ENCODE measurements at regions not wholly inside any gene's neighbourhood (a gene's known extent, or its start where the extent isn't known, plus 50 kb on each side); places are given as distances from the start of the nearest gene placed in this dataset.

DNA sequence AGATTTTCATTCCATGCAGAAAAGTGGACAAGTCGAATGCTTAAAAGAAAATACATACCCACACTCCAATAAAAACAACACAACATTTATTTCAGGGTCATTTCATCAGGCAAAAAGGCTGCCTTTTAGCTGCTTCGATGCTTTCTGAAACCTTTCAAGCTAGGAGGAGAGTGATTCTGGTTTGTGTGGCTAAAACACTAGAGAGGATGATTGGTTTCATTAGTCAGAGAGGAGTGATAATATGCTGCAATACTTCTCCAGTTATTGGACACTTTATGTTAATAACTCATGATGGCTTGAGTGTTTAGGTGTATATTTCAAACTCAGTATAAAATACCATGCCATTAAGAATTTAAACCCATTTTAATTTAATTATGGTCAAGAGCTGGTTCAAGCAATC lies 614.0 kb downstream of the SLC4A3 start:
- DNase-seq, result no peak

DNA sequence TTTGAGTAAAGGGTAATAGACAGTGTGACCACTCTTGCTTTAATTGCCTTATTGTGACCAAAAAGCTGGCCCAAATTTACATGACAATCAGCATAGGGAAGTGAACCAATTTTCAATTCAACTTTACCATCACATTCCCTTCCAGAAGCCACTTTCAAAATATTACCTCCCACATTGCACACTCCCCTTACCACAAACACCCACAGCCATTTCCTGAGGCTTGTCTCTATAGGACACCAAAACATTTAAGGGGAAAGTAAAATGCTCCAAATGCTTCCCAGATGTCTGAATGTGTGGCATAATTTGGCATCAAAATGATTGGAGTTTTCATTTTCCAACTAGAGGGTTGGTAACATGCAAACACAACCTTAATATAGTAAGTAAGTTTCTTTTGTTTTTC lies 616.1 kb downstream of the SLC4A3 start:
- no peak for DNase-seq

DNA sequence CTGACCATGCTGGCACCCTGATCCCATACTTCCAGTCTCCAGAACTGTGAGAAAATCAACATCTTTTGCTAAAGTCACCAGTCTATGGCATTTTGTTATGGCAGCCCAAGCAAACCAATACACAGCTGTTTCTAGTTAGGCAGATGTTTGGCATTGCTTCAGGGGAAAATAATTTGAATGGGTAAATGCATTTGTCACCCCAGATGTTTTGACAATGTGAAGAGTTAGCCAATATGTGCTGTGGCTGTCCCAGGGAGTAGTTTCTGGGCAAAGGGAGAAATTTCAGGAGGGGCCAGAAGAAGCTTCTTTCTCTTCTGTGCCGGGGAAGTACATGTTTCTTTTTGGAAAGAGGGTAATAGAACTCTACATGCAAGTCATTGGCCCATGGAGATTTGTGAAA lies 619.0 kb downstream of the SLC4A3 start:
- no peak for DNase-seq

DNA sequence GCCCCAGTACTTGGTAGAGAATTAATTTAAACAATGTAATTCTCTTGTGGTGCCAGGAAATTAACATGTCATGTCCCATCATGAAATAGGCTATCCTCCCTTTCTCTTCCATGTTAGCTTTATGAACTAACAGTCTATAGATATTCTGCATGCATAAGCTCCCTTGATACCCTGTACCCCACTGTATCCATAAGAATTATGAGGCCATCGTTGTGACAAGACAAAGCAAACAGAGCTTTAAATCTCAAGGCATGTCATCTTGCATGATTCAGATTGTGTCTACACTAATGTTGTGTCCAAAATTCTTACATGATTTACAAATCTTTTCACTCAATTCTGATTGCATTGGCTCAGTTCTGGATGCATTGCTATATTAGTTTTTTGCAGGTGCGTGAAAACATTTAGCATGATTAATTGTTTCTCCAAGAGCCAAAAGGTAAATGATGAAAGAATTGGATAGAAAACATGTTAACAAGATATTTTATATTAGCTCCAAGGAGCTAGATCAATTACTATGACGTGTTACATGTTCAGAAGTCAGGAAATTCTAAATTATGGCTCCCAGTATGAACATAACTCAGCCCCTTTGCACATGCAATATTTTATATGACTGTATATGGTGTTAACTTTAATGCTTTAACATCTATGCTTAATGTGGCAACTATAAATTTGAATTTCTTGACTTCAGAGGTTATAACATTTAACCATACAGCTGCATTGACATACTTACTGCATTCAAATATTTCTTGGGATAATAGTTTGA lies 620.3 kb downstream of the SLC4A3 start:
- DNase-seq, result no peak

DNA sequence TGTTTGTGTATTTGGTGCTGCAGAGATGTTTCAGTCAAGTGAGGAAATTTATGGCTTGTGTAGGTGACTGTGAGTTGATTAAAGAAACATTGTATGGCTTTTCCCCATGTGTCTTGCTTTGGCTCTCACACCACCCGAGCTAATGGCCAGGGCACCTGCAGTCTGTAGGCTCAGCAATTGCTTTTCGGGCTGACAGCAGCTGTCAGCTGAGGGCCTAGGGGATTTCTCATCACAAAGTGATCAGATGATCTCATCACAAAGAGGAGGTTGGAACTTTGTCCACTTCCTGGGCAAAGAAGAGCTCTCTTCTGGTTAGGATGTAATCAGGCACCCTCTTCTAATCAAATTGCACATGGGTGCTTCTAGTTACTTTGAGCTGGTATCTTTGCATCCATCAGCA lies 632.2 kb downstream of the SLC4A3 start:
- no peak for DNase-seq

DNA sequence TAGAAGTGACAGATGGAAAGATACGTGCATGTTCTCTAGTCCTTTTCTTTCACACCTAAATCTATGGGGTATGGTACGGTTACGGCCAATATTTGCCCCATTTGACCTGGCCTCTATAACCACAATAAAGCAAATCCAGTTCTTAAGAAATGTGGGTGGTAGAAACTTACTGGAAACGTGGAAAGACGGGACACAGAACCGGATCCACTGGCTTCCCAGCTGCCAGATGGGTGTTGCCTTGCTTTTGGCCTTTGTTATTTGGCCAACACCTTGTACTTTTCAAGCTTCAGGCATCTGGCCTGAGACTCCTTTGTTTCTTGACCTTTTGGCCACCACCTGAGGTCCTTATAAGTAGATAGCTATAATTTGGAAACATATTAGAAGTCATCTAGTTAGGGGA lies 635.9 kb downstream of the SLC4A3 start:
- no peak for DNase-seq

DNA sequence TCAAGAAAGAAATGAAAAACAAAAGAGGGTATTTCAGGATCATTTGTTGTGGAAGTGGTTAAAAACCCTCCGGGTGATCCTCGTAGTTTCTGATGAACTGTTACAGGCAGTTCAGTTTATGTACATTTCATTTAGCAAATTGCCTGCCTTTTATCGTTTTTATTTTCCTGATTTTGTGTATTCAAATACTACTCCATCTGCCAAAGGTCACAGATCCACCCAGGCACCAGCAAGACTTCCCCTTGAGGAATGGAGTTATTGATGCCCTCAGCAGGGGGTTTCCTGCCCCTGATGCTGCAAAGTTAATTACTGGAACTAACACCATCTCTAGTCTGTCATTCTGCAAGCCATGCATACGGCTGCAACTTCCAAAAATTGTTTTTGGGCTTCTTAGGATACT lies 641.9 kb downstream of the SLC4A3 start:
- DNase-seq, result no peak

DNA sequence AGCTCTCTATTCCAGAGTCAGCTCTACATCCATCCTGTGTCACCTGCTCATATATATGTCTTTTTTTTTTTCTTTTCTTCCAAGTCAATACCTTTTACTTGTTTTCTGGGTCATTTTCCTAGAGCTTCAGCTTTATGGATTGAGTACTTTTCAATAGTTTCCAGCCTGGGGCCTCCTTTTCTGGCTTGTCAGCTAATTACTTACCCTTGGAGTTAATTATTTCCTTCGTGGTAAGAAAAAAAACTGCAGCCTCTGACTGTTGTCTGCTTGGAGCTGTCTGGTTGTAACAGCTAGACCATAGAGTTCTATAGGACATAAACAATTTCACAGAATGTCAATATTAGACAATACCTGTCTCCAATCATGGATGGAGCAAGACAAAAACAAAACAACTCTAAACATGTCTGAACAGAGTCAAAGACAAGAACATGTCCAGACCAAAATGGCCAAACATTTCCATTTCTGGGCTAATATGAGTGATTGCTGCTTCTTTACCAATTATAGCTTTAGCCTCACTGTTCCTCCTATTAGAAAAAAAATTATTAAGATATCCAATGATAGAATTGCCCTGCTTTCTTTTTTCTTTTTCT lies 643.1 kb downstream of the SLC4A3 start:
- no peak for DNase-seq

DNA sequence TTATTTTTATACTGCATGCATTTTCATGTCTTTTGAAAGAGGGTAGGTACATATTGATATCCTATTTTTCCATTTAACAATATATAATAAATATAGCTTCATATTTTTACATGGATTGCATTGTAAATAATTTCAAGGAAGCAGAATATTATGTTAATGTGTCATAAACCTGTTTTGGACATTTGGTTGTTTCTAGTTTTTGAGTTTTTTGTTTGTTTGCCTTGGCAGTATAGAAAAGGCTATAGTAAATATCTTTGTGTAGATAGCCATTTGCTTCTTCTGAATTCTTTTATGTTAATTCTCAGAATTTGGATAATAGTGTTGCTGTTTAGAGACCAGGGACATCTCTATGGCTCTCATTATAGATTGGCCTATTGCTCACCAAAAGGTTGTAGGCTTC lies 645.2 kb downstream of the SLC4A3 start:
- DNase-seq, result no peak

DNA sequence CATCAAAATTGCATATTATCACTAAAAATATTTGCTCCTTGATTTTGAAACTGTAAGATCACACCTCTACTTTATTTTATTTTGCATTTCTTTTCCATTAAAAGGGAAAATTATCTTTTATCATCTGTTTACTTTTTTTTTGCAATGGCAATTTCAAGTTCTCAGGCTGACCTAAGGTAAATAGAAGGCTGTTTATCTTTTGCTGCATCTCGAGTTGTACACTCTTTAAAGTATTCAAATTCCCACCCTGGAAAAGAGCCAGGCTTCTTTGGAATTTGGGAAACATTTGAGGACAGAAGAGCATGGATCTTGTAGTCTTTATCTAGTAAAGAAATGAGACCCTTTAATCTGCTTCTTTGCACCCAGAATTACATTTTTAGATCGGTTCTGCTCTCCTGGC lies 645.7 kb downstream of the SLC4A3 start:
- DNase-seq, result no peak

DNA sequence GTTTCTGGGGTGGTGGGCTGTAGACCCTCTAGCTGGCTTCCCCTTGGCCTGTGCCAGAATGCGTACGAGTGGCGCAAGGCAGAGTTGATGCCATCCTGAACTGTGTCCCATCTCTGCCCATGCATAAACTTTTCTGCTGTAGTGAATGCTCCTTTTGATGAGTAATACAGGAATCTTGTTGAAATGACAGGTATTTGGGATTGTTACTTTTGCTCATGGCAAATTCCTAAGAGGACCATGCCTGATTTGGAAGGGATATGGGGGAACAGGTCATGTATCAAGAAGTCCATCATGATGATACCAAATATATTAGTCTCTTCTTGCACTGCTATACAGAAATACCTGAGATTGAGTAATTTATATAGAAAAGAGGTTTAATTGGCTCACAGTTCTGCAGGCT lies 648.0 kb downstream of the SLC4A3 start:
- DNase-seq, result no peak

DNA sequence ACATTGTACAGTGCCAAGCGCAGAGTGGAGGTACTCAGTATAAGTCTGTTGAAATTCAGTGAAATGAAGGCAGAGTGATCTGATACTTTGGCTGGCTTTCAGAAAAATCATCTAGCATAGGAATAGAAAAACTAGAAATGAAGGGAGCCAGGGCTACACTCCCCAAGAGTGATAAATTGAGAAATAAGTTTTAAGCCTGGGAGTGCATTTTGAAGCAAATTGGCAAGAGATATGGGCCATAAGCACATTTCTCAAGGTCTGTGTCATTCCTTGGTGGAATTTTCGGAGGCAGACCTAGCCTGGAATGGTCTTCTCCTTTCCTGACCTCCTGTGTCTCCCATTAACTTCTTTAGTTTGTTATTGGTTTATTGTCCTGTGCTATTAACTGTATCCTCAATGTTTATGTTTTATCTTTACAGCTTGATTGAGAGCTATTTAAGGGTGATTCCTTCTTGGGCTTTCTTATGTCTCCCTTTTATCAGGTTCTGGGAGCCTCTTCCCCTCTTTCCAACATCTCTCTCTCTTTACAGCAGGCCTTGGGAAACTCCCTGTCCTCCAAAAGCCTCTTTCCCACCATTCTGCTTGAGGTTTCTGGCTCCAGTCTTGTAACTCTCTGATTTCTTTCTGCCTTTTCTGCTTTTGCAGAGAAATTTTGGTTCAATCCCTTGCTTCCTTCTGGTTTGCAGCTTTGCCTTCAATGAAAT lies 649.5 kb downstream of the SLC4A3 start:
- DNase-seq, result no peak

DNA sequence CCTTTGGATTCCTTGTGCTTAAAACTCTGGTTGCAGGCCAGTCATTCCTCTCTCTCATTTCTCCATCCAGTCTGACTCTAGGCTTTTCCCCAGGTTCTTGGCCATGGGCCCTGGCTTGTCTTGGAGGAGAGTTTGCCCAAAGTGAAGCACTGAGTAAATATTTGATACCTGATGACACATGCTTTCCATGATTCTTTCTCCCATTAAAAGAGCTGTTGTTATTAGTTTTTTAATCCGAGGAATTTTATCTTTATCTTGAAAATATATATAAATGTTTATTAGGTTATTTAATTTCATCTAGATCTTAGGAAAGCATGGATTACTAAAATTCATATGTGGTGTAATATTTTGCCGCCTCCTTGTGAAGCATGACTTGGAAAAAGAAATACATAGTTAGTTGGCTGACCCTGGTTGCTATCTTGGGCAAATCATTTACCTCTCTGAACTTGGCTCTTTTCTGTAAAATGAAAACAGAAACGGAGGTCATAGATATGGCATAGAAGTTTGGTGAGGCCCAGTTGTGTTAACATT lies 650.1 kb downstream of the SLC4A3 start:
- no peak for DNase-seq

DNA sequence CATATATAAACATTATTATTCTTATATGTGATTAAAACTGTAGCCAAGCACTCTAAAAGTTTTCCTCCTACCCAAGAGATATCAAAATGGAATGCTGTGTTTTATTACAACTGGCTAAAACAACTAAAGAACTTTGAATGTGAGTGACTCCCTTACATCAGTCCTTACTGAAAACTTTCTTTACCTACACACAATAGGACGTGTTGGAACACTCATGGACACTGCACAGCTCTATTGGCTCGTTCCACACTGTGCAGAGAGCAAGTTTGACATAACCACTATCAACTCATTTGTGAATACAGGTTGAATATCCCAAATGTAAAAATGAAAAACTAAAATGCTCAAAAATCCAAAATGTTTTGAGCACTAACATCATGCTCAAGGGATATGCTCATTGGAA lies 650.6 kb downstream of the SLC4A3 start:
- no peak for DNase-seq

DNA sequence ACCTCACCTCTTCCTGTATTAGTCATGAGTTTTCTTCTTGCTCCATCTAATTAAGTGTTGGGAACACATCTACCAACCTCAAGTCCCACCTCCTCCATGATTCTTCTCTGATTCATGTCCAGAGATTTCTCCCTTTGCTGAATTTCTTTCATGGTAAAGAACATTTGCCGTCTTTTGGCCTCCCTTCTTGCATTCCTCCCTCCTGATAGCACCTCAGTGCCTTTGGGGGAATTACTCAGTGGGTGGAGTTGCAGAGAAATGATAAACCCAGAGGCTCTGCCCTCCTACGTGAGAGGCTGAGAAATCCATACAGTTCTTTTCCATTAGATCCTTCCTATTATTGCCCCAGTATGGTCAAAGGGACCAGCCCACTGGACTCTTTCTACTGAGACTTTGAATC lies 651.9 kb downstream of the SLC4A3 start:
- no peak for DNase-seq

DNA sequence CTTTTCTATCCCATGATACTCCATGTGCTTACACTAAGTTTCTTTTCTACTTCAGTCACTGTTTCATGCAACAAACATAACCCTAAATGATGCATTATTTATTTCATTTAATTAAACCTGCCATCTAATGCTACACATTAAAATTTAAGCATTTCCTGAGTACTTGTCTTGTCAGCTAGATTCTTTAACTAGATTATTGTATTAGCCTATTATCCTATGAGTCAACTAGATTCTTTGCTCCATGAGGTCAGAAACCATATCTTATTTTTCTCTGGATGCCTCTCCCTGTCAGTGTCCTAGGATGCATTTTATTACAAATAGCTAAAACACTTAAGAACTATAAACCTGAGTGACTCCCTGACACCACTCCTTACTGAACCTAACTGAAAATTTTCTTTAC lies 652.4 kb downstream of the SLC4A3 start:
- no peak for DNase-seq

DNA sequence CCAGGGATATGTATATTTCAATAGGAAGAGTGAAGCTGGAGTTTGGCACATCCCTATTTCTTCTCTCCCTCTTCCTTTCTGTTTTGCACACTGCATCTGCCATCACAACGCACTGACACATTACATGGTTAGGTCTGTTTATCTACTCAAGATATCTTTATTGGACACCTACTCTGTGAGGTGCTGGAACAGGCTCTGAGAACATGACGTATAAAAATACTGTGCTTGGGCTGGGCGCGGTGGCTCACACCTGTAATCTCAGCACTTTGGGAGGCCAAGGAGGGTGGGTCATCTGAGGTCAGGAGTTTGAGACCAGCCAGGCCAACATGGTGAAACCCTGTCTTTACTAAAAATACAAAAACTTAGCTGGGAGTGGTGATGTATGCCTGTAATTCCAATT lies 653.3 kb downstream of the SLC4A3 start:
- no peak for DNase-seq

DNA sequence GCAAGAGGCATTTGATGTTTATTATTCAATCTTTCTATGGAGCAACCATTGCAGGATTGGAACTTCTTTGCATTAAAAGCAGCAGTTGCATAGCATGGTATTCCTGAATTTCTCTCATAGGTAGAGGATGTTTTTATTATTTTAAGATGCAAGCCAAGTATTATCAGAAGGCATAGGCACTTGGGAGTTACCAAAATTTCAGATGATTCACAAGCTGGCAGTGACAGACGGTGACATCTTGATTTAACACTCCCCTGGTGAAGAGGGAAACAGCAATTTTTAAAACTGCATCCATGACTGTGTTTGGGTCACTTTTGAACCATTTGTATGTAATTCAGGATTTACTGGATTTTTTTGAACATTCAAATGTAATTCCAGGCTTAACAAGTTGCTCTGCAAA lies 654.3 kb downstream of the SLC4A3 start:
- no peak for DNase-seq

DNA sequence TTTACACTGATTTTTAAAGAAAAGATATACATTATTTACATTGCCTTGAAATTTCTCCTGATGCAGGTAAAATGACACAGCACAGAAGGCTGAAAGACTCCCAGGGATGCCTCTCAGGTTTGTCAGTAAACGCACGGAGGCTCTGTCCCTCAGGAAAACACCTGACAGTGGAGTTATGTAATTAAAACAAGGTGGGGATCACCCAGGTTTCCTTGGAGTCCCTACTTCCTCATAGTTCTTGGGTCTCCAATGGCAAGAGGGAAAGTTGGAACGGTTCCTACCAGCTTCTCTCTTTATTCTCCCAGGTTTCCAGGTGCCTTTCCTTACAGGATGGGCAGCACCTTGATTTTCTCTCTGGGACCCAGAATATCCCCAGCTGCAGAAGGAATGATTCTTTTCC lies 654.8 kb downstream of the SLC4A3 start:
- no peak for DNase-seq

DNA sequence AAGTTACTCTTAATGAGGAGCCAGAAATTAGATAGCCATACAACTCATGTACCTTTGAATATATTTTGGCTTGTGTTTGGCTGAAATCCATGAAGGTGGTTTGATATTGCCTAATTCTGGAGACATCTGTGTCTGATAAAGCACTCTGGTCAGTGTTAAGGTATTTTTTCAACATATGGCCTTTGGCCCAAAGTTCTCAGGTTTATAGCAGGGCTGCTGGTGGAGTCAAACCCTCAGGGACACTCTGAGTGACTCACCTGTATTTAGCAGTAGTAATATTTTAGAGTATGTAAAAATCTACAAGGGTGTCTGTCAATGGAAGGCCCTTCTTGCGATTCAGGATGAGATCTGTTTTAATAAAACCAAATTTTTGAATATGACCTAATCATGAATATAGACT lies 666.5 kb downstream of the SLC4A3 start:
- no peak for DNase-seq

DNA sequence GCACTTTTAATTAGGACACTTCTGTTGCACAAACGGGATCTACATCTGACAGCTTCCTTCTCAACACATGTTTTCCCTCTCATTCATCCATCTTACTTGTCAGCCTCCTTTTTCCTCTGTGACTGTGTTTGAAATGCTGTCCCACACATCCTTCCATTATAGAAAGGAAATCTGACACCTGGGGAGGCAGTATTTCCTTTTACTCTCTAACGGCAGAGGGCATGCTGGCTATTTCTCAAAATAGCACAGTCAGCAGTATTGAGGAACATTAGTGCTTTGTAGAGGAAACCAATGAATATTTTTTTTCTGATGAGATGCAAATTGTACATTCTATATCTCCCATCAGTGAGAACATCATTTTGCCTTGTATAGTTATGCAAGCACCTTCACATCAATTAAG lies 668.7 kb downstream of the SLC4A3 start:
- DNase-seq, result no peak

DNA sequence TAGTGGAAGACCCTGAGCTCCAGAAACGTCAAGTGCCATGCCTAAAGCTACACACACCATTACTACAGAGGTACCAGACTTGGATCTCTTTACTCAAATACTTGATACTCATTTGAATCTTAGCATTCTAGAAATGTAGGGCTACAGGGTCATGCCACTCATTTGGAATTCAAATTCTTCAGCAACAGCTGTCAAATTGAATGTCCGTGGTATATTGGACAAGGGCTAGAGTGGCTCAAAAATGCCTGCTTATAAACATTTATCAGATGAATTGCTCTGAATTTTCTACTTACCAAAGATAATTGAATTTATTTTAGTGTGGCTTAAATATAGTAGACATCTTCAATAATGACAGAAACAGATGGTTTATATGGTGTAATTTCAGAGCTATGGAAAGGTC lies 669.7 kb downstream of the SLC4A3 start:
- DNase-seq, result no peak

DNA sequence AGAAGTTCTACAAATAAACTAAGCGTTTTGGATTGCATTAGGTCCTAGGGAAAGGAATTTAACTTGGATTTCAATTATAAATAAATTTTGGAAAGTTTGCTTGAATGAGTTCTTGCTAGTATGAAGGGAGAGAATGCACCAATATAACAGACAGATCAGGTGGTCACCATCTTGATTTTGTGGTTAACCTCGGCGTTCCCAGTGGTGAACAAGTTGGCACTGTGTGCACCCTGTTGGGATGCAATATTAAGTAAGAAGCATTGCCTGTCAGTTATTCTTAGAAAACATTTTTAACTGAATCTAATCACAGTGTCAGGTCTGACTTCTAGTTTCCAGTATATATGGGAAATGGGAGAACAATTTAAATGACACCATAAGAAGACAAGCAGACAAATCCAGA lies 673.4 kb downstream of the SLC4A3 start:
- DNase-seq, result no peak

DNA sequence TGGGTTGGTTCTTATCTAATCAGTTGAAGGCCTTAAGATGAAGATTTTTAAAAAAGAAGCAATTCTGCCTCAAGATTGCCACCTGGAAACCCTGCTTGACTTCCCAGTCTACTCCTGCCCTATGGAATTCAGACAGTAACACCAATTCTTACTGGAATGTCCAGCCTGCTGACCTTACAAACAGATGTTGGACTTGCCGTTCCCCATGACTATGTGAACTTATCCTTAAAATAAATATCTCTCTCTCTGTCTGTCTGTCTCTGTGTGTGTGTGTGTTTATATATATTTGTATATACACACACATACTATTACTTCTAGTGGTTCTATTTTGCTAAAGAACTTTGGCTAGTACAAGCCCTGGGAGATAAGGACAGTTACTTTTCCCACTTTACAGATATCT lies 675.3 kb downstream of the SLC4A3 start:
- DNase-seq, result no peak

Measured in activated CD4-positive, alpha-beta T cell treated with anti-CD3 and anti-CD28 coated beads for 1 hour (primary cell).